Hepatocyte (in vitro differentiated cells): ENCODE measurements at regions not wholly inside any gene's neighbourhood (a gene's known extent, or its start where the extent isn't known, plus 50 kb on each side); places are given as distances from the start of the nearest gene placed in this dataset.

Source experiments
- DNase-seq: peaks from one replicate; pipeline ENCODE4 v3.0.0-alpha.2; 2016; ENCODE audit warnings: low spot score
- H2AFZ ChIP-seq: fragments of 200-600 bp; sonication (generic); 2 replicates; pipeline ENCODE4 v1.6.0; 2016; ENCODE audit warnings: antibody characterized with exemption, mild to moderate bottlenecking
- H3K27ac ChIP-seq: fragments of 200-600 bp; sonication (generic); 2 replicates; pipeline ENCODE4 v1.5.1; 2016; ENCODE audit warnings: mild to moderate bottlenecking
- H3K27me3 ChIP-seq: fragments of 200-600 bp; sonication (generic); 2 replicates; pipeline ENCODE4 v1.6.1; 2016
- H3K36me3 ChIP-seq: fragments of 200-600 bp; sonication (generic); replicated peaks from 2 replicates; pipeline ENCODE4 v1.5.1; 2016; ENCODE audit warnings: low read depth; ENCODE audit not compliant: insufficient read depth
- H3K4me1 ChIP-seq: fragments of 200-600 bp; sonication (generic); 2 replicates; pipeline ENCODE4 v1.5.1; 2016; ENCODE audit warnings: mild to moderate bottlenecking, moderate library complexity; ENCODE audit not compliant: insufficient read depth
- H3K4me2 ChIP-seq: fragments of 200-600 bp; sonication (generic); 2 replicates; pipeline ENCODE4 v1.6.0; 2016
- H3K4me3 ChIP-seq: fragments of 200-600 bp; sonication (generic); 2 replicates; pipeline ENCODE4 v1.5.1; 2016; ENCODE audit warnings: mild to moderate bottlenecking
- H3K79me2 ChIP-seq: fragments of 200-600 bp; sonication (generic); 2 replicates; pipeline ENCODE4 v1.6.0; 2017; ENCODE audit warnings: mild to moderate bottlenecking
- H3K9me2 ChIP-seq: fragments of 200-600 bp; sonication (generic); replicated peaks from 2 replicates; pipeline ENCODE4 v1.6.0; 2017; ENCODE audit warnings: mild to moderate bottlenecking; ENCODE audit not compliant: insufficient read depth
- H3K9me3 ChIP-seq: fragments of 200-600 bp; sonication (generic); 2 replicates; pipeline ENCODE4 v1.5.1; 2016; ENCODE audit warnings: low read depth, mild to moderate bottlenecking
- H4K20me1 ChIP-seq: fragments of 200-600 bp; sonication (generic); 2 replicates; pipeline ENCODE4 v1.6.0; 2016; ENCODE audit warnings: mild to moderate bottlenecking; ENCODE audit not compliant: insufficient read depth, poor library complexity, severe bottlenecking
- EZH2 ChIP-seq: fragments of 200-600 bp; sonication (generic); IDR thresholded peaks from 2 replicates; pipeline ENCODE4 v1.6.1; 2016; ENCODE audit warnings: antibody characterized with exemption, mild to moderate bottlenecking, borderline replicate concordance
- EZH2phosphoT487 ChIP-seq: fragments of 200-600 bp; sonication (generic); IDR thresholded peaks from one replicate; pipeline ENCODE4 v1.6.1; 2018; ENCODE audit warnings: antibody characterized with exemption, mild to moderate bottlenecking, low read depth, moderate library complexity; ENCODE audit not compliant: unreplicated experiment, severe bottlenecking
- WGBS: methylation state at CpG from one replicate; pipeline ENCODE4 v1.1.6; 2016; ENCODE audit warnings: low lambda C conversion rate; ENCODE audit errors: missing lambda C conversion rate; 5-methylcytosine and 5-hydroxymethylcytosine counted together
- TF ChIP-seq, protein P1 (sequence below): fragments of 200-600 bp; sonication (generic); IDR thresholded peaks from 2 replicates; pipeline ENCODE4 v1.5.1; 2016; ENCODE audit warnings: antibody characterized with exemption, mild to moderate bottlenecking; ENCODE audit not compliant: poor library complexity

DNA sequence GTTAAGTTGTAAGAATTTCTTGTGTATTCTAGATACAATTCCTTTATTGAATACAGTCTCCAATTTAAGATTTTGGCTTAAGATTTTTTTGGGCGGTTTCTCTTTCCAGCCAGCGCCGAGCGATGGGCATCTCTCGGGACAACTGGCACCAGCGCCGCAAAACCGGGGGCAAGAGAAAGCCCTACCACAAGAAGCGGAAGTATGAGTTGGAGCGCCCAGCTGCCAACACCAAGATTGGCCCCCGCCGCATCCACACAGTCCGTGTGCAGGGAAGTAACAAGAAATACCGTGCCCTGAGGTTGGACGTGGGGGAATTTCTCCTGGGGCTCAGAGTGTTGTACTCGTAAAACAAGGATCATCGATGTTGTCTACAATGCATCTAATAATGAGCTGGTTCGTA is 278.7 kb upstream of the TARS1 start:
- no peaks in the 10 kb centered on the region for H3K27me3 ChIP-seq
- no peak overlapping the region for H2AFZ ChIP-seq
- H3K9me2 ChIP-seq = no peaks in the 10 kb centered on the region
- DNase-seq = no peak
- no peak overlapping the region for H3K27ac ChIP-seq
- no peaks in the 10 kb centered on the region for H3K9me3 ChIP-seq
- no peaks in the 10 kb centered on the region for H3K4me1 ChIP-seq
- H3K36me3 ChIP-seq = no peaks in the 10 kb centered on the region
- over 99% methylated on average over 18 of the region's 18 CpGs for WGBS
- H3K79me2 ChIP-seq = no peaks in the 10 kb centered on the region
- H3K4me3 ChIP-seq = no peak overlapping the region
- H3K4me2 ChIP-seq = no peak overlapping the region
- no peaks in the 10 kb centered on the region for H4K20me1 ChIP-seq
- TF ChIP-seq EZH2 (no peak), EZH2phosphoT487 (no peak)
- TF ChIP-seq, protein P1, sequence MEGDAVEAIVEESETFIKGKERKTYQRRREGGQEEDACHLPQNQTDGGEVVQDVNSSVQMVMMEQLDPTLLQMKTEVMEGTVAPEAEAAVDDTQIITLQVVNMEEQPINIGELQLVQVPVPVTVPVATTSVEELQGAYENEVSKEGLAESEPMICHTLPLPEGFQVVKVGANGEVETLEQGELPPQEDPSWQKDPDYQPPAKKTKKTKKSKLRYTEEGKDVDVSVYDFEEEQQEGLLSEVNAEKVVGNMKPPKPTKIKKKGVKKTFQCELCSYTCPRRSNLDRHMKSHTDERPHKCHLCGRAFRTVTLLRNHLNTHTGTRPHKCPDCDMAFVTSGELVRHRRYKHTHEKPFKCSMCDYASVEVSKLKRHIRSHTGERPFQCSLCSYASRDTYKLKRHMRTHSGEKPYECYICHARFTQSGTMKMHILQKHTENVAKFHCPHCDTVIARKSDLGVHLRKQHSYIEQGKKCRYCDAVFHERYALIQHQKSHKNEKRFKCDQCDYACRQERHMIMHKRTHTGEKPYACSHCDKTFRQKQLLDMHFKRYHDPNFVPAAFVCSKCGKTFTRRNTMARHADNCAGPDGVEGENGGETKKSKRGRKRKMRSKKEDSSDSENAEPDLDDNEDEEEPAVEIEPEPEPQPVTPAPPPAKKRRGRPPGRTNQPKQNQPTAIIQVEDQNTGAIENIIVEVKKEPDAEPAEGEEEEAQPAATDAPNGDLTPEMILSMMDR = no peak

DNA sequence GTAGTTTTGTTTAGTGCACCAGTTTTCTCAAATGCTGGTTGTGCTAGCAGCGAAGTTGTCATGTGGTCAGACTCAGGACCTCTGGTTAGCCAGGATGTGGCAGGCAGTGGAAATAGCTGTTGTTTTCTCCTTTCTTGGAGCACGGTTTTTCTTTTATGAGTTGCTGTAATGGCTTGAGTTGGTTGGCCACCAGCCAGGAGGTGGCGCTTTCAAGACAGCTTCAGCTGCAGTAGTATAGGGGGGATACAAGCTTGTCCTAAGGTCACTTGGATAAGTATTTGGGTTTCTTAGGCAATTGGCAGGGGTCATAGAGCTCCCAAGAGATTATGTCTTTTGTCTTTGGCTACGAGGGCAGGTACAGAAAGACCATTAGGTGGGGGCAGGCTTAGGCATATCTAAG is 274.2 kb upstream of the TARS1 start:
- H2AFZ ChIP-seq = no peak overlapping the region
- H3K79me2 ChIP-seq = no peaks in the 10 kb centered on the region
- H3K4me2 ChIP-seq = no peak overlapping the region
- no peaks in the 10 kb centered on the region for H4K20me1 ChIP-seq
- no peaks in the 10 kb centered on the region for H3K36me3 ChIP-seq
- no peak overlapping the region for H3K27ac ChIP-seq
- H3K9me2 ChIP-seq = no peaks in the 10 kb centered on the region
- no peak overlapping the region for H3K4me3 ChIP-seq
- no peak for DNase-seq
- TF ChIP-seq, protein P1 = no peak
- TF ChIP-seq EZH2 = no peak
- 86% methylated on average over 4 of the region's 4 CpGs for WGBS
- no peaks in the 10 kb centered on the region for H3K27me3 ChIP-seq
- no peaks in the 10 kb centered on the region for H3K4me1 ChIP-seq
- H3K9me3 ChIP-seq = peaks cover 8% of the 10 kb centered on the region

DNA sequence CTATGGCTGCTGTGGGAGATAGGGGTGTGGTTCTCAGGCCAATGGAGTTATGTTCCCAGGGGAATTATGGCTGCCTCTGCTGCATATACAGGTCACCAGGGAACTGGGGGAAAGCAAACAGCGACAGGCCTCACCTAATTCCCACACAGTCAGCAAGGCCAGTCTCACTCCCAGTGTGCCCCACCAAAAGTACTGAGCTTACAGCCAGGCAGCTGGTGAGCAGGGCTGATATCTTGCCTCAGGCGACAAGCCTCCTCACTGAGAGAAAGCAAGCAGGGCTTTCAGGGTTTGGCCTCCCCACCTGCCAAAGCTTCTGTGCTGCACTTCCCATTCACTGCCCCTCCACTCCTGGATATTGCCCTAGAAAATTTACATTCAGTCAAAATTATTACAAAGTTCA is 273.8 kb upstream of the TARS1 start:
- Histone ChIP-seq H2AFZ (no peak overlapping the region), H3K27me3 (no peaks in the 10 kb centered on the region), H3K9me2 (no peaks in the 10 kb centered on the region), H3K4me1 (no peaks in the 10 kb centered on the region), H3K4me2 (no peak overlapping the region), H3K9me3 (peaks cover 8% of the 10 kb centered on the region), H3K4me3 (no peak overlapping the region), H4K20me1 (no peaks in the 10 kb centered on the region), H3K36me3 (no peaks in the 10 kb centered on the region), H3K27ac (no peak overlapping the region), H3K79me2 (no peaks in the 10 kb centered on the region)
- no peak for TF ChIP-seq EZH2phosphoT487
- no peak for DNase-seq
- WGBS = 89% methylated on average over 2 of the region's 2 CpGs

DNA sequence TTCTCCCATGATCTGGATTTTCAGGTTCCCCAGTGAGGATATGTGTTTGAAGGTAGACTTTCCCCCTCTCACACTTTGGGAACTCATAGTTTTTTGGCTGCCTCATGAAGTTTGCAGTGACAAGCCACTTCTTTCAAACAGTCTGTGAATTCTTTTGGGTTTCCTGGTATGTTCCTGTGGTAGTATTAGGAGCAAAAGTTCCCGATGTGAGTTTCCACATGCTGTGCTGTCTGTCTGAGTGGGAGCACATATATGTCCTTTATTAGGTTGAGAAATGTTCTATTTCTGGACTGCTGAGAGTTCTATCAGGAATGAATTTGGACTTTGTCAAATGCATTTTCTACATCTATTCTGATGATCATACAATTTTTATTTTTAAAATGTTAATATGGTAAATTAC is 273.2 kb upstream of the TARS1 start:
- no peaks in the 10 kb centered on the region for H3K36me3 ChIP-seq
- H4K20me1 ChIP-seq = no peaks in the 10 kb centered on the region
- H3K9me2 ChIP-seq = no peaks in the 10 kb centered on the region
- TF ChIP-seq, protein P1 = no peak
- TF ChIP-seq EZH2phosphoT487 (no peak), EZH2 (no peak)
- no peaks in the 10 kb centered on the region for H3K79me2 ChIP-seq
- H3K4me3 ChIP-seq = no peak overlapping the region
- no peak overlapping the region for H3K27ac ChIP-seq
- H3K27me3 ChIP-seq = no peaks in the 10 kb centered on the region
- H2AFZ ChIP-seq = no peak overlapping the region
- WGBS = 92% methylated on average over 1 of the region's 1 CpG
- peaks cover 8% of the 10 kb centered on the region for H3K9me3 ChIP-seq
- DNase-seq = no peak
- H3K4me2 ChIP-seq = no peak overlapping the region
- no peaks in the 10 kb centered on the region for H3K4me1 ChIP-seq
